Gastroesophageal sphincter (tissue), 3 donors: ENCODE measurements at regions not wholly inside any gene's neighbourhood (a gene's known extent, or its start where the extent isn't known, plus 50 kb on each side); places are given as distances from the start of the nearest gene placed in this dataset.

ENCODE experiments used
- POLR2A ChIP-seq, 2 donors: fragments of 450-650 bp; IDR thresholded peaks; one replicate each; pipeline ENCODE4 v1.6.1; 2017; ENCODE audit warnings: antibody characterized with exemption in 2 of 2, mild to moderate bottlenecking in 2 of 2, moderate library complexity in 1 of 2
- POLR2AphosphoS5 ChIP-seq: sonication (generic); formaldehyde crosslinking; IDR thresholded peaks from one replicate; pipeline ENCODE4 v1.6.1; 2017; ENCODE audit warnings: antibody characterized with exemption
- TF ChIP-seq, protein P1 (sequence below), 4 experiments: fragments of 200-600 bp in 2 of 4; fragments of 450-650 bp in 2 of 4; sonication (generic) in 1 of 4; IDR thresholded peaks; one replicate each; pipeline ENCODE4 v1.5.1; 2017 to 2019; ENCODE audit warnings: antibody characterized with exemption in 4 of 4, mild to moderate bottlenecking in 2 of 4, moderate library complexity in 2 of 4

DNA sequence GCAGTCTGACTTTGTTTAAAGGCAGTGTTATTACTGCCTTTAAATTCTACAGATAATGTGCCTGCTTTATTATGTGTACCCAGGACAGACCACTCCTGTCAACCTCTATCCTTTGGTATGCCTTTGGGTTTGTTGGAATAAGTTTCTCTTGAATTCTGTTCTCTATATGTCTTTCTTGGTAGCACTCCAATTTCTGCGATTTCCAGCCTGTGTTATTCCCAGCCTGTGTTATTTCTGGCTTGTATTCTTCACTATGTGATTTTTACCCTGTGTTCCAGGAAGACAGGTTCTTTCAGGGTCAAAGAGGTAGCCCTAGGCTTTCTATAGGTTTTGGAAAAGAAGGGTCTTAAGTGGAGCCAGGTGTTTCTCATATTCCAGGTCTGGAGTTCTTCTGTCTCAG is 407.4 kb upstream of the AZI2 start:
- TF ChIP-seq, protein P1, sequence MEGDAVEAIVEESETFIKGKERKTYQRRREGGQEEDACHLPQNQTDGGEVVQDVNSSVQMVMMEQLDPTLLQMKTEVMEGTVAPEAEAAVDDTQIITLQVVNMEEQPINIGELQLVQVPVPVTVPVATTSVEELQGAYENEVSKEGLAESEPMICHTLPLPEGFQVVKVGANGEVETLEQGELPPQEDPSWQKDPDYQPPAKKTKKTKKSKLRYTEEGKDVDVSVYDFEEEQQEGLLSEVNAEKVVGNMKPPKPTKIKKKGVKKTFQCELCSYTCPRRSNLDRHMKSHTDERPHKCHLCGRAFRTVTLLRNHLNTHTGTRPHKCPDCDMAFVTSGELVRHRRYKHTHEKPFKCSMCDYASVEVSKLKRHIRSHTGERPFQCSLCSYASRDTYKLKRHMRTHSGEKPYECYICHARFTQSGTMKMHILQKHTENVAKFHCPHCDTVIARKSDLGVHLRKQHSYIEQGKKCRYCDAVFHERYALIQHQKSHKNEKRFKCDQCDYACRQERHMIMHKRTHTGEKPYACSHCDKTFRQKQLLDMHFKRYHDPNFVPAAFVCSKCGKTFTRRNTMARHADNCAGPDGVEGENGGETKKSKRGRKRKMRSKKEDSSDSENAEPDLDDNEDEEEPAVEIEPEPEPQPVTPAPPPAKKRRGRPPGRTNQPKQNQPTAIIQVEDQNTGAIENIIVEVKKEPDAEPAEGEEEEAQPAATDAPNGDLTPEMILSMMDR (IDR thresholded peaks at IDR 0.05): no peak
- no peak for TF ChIP-seq POLR2A (IDR thresholded peaks at IDR 0.05)
- no peak for TF ChIP-seq POLR2AphosphoS5
